Endothelial cell (in vitro differentiated cells): ENCODE measurements at regions not wholly inside any gene's neighbourhood (a gene's known extent, or its start where the extent isn't known, plus 50 kb on each side); places are given as distances from the start of the nearest gene placed in this dataset.
"Not testable (repeated sequence)": the region's sequence is repeated elsewhere in the genome, so short reads cannot be mapped to it uniquely, and the experiment has no call there.

Source experiments
- DNase-seq: peaks from one replicate; pipeline ENCODE4 v3.0.0; 2021; ENCODE audit warnings: low spot score
- H3K27ac Mint-ChIP-seq: one replicate; pipeline ENCODE4 v1.8.0; 2021; ENCODE audit warnings: mixed read lengths, inconsistent platforms; ENCODE audit not compliant: unreplicated experiment
- H3K27me3 Mint-ChIP-seq: one replicate; pipeline ENCODE4 v1.8.0; 2021; ENCODE audit warnings: mild to moderate bottlenecking, moderate library complexity, mixed read lengths, inconsistent platforms; ENCODE audit not compliant: unreplicated experiment
- H3K36me3 Mint-ChIP-seq: one replicate; pipeline ENCODE4 v1.8.0; 2021; ENCODE audit warnings: mild to moderate bottlenecking, low read depth, mixed read lengths, inconsistent platforms; ENCODE audit not compliant: unreplicated experiment
- H3K4me1 Mint-ChIP-seq: one replicate; pipeline ENCODE4 v1.8.0; 2021; ENCODE audit warnings: mild to moderate bottlenecking, mixed read lengths, inconsistent platforms; ENCODE audit not compliant: unreplicated experiment
- H3K4me3 Mint-ChIP-seq: one replicate; pipeline ENCODE4 v1.8.0; 2021; ENCODE audit warnings: mild to moderate bottlenecking, mixed read lengths, inconsistent platforms; ENCODE audit not compliant: unreplicated experiment
- H3K9me3 Mint-ChIP-seq: one replicate; pipeline ENCODE4 v1.8.0; 2021; ENCODE audit warnings: mixed read lengths, inconsistent platforms; ENCODE audit not compliant: unreplicated experiment
- TF ChIP-seq, protein P1 (sequence below): fragments of 200-600 bp; sonication (generic); IDR thresholded peaks from one replicate; pipeline ENCODE4 v1.5.0; 2021; ENCODE audit warnings: antibody characterized with exemption; ENCODE audit not compliant: unreplicated experiment

- no peaks in the 10 kb centered on the region for H3K36me3 Mint-ChIP-seq
- no peaks in the 10 kb centered on the region for H3K27me3 Mint-ChIP-seq
- no peak overlapping the region for H3K4me3 Mint-ChIP-seq
- no peak for DNase-seq
- H3K9me3 Mint-ChIP-seq = no peaks in the 10 kb centered on the region
- no peak overlapping the region for H3K27ac Mint-ChIP-seq
- TF ChIP-seq, protein P1, sequence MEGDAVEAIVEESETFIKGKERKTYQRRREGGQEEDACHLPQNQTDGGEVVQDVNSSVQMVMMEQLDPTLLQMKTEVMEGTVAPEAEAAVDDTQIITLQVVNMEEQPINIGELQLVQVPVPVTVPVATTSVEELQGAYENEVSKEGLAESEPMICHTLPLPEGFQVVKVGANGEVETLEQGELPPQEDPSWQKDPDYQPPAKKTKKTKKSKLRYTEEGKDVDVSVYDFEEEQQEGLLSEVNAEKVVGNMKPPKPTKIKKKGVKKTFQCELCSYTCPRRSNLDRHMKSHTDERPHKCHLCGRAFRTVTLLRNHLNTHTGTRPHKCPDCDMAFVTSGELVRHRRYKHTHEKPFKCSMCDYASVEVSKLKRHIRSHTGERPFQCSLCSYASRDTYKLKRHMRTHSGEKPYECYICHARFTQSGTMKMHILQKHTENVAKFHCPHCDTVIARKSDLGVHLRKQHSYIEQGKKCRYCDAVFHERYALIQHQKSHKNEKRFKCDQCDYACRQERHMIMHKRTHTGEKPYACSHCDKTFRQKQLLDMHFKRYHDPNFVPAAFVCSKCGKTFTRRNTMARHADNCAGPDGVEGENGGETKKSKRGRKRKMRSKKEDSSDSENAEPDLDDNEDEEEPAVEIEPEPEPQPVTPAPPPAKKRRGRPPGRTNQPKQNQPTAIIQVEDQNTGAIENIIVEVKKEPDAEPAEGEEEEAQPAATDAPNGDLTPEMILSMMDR = no peak
- H3K4me1 Mint-ChIP-seq = peaks cover 13% of the 10 kb centered on the region
Observed at GRCh38 chr10:84860855-84861254, 532.5 kb downstream of the CCSER2 start.

DNA sequence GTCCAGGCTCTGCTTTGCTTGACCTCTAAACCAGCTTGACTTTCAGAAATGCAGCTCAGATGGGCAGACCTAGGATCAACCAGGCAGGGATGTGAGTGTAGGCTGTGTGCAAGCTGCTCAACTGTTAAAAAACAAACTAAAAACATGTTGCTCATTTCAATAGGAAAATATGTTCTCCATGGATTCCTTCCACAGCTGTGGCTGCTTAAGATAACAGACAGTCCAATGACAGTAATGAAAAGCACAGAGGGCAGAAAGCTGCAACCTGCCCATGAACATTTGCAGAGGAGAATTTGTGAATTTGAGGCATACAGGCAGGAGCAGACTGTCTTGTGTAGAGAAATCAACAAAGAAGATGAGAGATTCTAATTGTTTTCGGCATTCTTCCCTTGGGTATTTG lies 534.2 kb downstream of the CCSER2 start:
- Mint-ChIP-seq H3K9me3 (no peaks in the 10 kb centered on the region), H3K27ac (no peak overlapping the region), H3K36me3 (no peaks in the 10 kb centered on the region), H3K4me3 (no peak overlapping the region), H3K27me3 (no peaks in the 10 kb centered on the region), H3K4me1 (peaks cover 13% of the 10 kb centered on the region)
- TF ChIP-seq, protein P1 = no peak
- no peak for DNase-seq

DNA sequence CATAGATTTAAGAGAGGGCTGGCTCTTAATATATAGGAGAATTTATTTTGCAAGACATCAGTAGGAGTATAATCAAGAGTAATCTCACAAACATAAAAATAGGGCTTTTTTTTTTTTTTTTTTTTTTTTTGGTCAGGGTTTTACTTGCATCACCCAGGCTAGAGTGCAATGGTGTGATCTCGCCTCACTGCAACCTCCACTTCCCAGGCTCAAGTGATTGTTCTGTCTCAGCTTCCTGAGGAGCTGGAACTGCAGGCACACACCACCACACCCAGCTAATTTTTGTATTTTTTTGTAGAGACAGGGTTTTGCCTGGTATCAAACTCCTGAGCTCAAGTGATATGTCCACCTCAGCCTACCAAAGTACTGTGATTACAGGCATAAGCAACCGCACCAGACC lies 535.3 kb downstream of the CCSER2 start:
- Mint-ChIP-seq H3K27me3 (no peaks in the 10 kb centered on the region), H3K27ac (no peak overlapping the region), H3K4me1 (peaks cover 13% of the 10 kb centered on the region), H3K4me3 (no peak overlapping the region), H3K9me3 (no peaks in the 10 kb centered on the region), H3K36me3 (no peaks in the 10 kb centered on the region)
- TF ChIP-seq, protein P1 = no peak
- no peak for DNase-seq

- no peak overlapping the region for H3K4me3 Mint-ChIP-seq
- DNase-seq = no peak
- no peaks in the 10 kb centered on the region for H3K27me3 Mint-ChIP-seq
- no peak overlapping the region for H3K27ac Mint-ChIP-seq
- no peaks in the 10 kb centered on the region for H3K4me1 Mint-ChIP-seq
- H3K36me3 Mint-ChIP-seq = no peaks in the 10 kb centered on the region
- H3K9me3 Mint-ChIP-seq = no peaks in the 10 kb centered on the region
- TF ChIP-seq, protein P1 = no peak
Observed at GRCh38 chr10:84876116-84876999, 548.0 kb downstream of the CCSER2 start.

DNA sequence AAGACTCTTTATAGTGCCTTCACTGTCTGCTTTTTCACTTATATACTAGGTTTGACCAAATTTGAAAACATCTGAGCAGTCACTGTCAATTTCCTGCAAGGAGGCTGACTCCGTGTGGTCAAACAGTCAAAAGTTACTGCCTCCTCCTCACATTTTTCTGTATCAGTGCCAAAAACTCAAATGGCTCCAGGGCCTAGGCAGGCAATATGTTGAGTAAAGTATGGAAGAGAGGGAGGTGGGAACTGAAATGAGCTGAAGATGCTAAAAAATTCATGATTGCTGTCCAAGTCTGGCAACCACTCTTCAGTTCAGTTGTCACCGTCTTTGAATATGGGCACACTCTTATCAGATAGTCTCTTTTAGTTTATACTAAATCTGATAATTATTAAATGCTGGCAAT lies 551.6 kb downstream of the CCSER2 start:
- H3K27me3 Mint-ChIP-seq = no peaks in the 10 kb centered on the region
- TF ChIP-seq, protein P1 = no peak
- H3K36me3 Mint-ChIP-seq = no peaks in the 10 kb centered on the region
- no peak overlapping the region for H3K4me3 Mint-ChIP-seq
- DNase-seq = no peak
- H3K4me1 Mint-ChIP-seq = no peaks in the 10 kb centered on the region
- no peaks in the 10 kb centered on the region for H3K9me3 Mint-ChIP-seq
- no peak overlapping the region for H3K27ac Mint-ChIP-seq

DNA sequence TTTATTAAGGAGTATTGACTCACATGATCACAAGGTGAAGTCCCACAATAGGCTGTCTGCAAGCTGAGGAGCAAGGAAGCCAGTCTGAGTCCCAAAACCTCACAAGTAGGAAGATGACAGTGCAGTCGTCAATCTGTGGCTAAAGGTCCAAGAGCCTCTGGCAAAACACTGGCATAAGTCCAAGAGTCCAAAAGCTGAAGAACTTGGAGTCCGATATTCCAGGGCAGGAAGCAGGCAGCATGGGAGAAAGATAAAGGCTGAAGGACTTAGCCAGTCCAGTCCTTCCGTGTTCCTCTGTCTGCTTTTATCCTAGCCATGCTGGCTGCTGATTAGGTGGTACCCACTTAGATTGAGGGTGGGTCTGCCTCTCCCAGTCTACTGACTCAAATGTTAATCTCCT lies 553.3 kb downstream of the CCSER2 start:
- not testable (repeated sequence) for H3K4me1 Mint-ChIP-seq

More for the DNA sequence above, 553.3 kb downstream of the CCSER2 start:
- H3K9me3 Mint-ChIP-seq, H3K4me3 Mint-ChIP-seq, H3K27ac Mint-ChIP-seq, H3K36me3 Mint-ChIP-seq, H3K27me3 Mint-ChIP-seq, DNase-seq: not testable (repeated sequence)
